Suppressor macrophage (primary cell): ENCODE measurements at regions not wholly inside any gene's neighbourhood (a gene's known extent, or its start where the extent isn't known, plus 50 kb on each side); places are given as distances from the start of the nearest gene placed in this dataset.

Experiments
- DNase-seq, 4 experiments: peaks; one replicate each; pipeline ENCODE4 v3.0.0-alpha.2; 2020 to 2022

- no peak for DNase-seq
Measured at GRCh38 chr12:91918431-91918830, 227.2 kb downstream of the BTG1 start.

DNA sequence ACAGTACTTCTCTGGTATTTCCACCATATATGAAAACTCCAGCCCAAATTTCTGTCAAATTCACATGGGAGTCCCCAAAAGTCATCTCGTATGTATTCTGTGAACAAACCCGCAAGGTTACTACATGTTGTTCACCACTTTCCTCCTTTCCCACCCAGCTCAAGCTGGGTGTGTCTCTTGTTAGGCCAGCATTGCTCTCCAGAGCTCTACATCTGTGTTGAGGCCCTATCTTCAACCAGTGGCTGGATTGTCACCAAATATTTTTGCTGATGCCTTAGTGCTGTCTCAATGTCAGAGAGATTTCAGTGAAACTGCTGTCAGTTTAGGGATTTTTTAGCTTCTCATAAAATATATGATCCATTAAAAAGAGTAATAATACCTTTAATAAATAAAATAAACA, 230.9 kb downstream of the BTG1 start:
- no peak for DNase-seq

GRCh38 chr12:91913651-91914050, 232.0 kb downstream of the BTG1 start:
- DNase-seq: no peak

GRCh38 chr12:91913124-91913523, 232.5 kb downstream of the BTG1 start:
- no peak for DNase-seq

DNA sequence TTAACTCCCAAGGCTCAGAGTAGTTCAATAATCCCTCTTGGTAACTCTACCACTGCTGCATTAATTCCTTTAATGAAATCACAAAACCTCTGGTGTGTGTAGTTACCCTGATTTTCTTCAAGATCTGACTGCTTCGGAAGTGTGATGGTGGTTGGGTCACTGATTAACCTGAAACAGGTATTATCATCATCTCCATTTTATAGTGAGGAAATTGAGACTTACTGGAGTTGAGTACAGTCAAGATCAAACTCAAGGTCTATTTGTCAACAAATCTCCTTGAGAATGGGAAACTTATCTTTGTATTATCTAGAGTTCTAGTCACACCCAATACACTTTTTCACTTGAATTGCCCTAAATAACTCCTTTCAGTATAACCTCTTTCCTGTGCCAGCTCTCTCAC, 233.5 kb downstream of the BTG1 start:
- no peak for DNase-seq

- DNase-seq: peak in 3 of 4 experiments; percentile 19 to 34 (median 28)
Measured at GRCh38 chr12:91910871-91911388, 234.7 kb downstream of the BTG1 start.

- no peak for DNase-seq
Measured at GRCh38 chr12:91902860-91903683, 242.6 kb downstream of the BTG1 start.

- DNase-seq: no peak
Measured at GRCh38 chr12:91901381-91902074, 244.1 kb downstream of the BTG1 start.

GRCh38 chr12:91900971-91901370, 244.7 kb downstream of the BTG1 start:
- DNase-seq: no peak

DNA sequence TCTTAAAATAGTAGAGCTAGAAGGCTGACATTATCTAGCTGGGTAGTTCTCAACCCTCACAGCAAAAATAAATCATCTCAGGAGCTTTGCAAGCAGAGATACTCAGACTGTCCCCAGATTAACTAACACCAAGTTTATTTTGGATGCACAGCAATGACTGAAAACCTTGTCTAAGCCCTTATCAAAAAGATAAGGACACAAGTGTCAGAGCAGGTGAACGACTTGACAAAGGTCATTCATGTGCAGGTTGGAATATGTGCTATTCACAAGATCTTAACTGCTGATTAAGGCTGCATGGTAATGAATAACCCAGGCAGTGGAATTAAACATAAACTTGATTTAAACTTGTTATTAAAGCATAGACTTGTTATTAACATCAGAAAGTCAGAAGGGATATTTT, 246.6 kb downstream of the BTG1 start:
- no peak for DNase-seq

DNA sequence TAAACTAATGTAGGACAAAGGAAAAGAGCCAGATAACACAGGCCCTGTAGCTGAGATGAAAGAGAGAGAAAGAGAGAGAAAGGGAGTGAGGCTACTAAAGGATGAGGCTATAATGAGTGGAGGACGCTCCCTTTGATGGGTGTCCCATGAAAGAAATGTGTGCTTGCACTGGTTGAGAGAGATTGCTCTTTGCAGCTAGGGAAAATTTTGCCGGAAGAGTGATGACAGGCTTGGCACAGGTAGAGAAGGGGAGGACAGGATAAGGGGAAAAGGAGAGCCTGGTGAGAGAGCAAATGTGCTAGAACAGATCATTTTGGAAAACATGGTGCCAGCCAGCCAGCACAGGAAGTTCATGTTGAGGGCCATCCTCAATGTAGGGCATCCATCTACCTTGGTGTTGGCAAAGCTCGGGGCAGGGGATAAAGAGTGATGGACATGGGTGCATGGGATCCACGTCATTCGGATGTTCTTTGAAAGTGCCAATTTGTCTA, 248.6 kb downstream of the BTG1 start:
- no peak for DNase-seq

GRCh38 chr12:91896286-91897024, 249.2 kb downstream of the BTG1 start:
- no peak for DNase-seq

DNA sequence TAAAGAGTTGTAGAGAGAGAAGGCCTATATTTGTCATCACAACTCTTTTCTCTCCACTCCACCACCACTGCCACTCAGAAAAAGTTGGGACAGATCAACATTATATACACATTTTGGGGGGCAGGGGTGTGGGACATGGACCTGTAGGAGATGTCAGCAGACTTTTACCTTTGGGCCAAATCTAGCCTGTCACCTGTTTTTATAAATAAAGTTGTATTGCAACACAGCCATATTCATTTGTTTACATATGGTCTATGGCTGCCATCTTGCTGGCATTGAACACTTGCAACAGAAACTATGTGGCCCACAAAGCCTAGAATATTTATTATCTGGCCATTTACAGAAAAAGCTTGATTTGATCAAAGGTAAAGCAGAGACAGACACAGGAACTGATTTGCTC, 250.7 kb downstream of the BTG1 start:
- no peak for DNase-seq

DNA sequence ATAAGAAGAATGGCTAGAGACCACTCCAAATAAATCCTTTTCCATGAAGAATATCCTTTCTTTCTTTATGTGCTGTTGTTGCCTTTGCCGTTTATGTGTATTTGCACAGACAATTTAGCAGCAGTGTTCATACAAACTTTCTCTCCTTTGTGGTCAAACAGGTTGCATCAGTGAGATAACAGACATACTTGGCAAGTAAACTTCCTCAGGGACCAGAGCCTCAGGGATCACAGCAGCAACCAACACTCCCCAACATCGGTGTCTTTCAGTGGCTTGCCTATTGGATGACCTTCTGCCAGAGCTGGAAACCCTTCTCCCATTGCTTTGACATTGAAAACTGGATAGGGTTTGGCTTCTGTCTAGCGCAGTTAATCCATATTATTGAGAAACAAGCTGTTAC, 252.2 kb downstream of the BTG1 start:
- no peak for DNase-seq

GRCh38 chr12:91892081-91892855, 253.4 kb downstream of the BTG1 start:
- DNase-seq: no peak

DNA sequence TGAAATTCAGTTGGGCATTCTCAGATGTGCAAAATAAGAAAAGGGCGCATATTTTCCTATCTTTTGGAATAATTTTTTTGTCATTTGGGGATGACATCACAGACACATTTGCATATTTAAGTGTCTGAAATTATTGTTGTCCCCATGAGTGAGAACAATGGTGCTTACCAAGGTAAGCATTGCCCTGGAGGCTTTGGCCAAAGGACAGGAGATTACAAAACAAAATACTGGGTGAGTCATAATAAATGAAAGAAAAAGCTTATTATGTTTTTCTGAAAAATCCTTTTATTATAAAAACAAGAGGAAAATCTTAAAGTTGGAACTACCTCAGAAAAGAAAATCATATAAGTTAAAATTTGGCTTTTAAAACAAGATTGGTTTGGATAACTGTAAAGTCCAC, 254.9 kb downstream of the BTG1 start:
- DNase-seq: no peak

- no peak for DNase-seq
Measured at GRCh38 chr12:91889910-91890309, 255.7 kb downstream of the BTG1 start.

DNA sequence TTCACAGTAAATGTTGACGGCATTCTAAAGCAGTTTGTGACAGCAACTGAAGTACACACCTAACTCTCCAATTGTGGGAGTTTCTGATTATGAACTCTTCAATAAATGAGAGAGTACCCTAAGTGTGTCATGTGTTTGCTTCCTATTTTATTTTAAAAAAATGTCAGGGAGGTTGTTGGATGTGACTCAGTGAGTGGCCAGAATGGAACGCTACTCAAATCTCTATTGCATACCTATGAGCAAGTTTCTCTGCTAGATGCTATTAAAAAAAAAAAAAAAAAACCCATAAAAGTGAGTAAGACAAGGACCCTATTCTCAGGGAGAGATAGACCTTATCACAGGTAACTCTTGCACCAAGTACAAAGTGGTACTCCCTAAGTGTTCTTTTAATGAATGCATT, 256.6 kb downstream of the BTG1 start:
- DNase-seq: no peak

DNA sequence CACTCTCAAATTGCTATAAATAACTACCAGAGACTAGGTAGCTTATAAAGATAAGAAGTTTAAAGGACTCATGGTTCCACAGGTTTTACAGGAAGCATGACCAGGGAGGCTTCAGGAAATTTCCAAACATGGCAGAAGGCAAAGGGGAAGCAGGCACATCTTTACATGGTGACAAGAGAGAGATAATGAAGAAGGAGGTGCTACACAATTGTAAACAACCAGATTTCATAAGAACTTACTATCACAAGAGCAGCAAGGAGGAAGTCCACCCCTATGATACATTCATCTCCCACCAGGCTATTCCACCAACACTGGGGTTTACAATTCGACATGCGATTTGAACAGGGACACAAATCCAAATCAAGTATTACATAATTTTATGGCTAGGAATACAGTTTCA, 257.7 kb downstream of the BTG1 start:
- peak in 3 of 4 experiments; percentile 13 to 56 (median 41) for DNase-seq

DNA sequence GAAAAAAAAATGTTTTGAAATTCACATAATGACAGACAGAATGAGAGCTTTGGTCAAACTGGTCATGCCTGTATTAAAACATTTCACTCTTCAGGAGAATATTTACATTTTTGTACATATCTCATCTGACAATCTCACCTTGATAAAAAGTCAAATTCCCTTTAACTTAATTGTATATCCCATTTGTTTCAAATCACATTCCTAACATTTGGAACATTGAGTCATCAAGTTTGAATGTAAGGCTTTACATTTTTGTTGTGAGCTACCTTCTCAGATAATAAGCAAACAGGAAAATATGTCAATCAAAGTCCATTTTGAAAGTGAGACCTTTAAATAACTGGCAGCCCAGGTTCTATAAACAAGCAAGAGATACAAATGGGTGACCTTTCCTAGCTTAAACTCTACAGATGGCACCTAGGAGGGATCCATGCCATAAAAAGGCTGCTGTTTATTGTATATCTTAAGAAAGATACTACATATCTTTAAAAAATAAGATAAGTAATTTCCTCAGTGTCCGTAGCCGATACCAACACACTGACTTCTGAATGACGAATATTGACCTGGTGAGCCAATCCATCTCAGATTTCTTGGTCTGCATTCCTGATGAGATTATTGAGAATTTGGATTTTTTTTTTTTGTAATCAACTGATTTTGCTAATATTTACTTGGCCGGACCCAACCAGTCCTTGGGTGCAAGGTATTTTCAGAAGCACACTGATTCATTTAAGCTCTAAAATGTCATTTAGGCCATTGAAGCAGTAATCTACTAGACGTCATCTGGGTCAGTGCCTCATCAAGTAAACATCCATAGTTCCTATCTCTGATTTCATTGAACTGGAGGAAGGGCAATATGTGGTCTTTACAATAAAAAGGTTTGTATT, 259.6 kb downstream of the BTG1 start:
- no peak for DNase-seq

- no peak for DNase-seq
Measured at GRCh38 chr12:91884230-91884629, 261.4 kb downstream of the BTG1 start.
